ENCODE measurements at regions not wholly inside any gene's neighbourhood (a gene's known extent, or its start where the extent isn't known, plus 50 kb on each side); places are given as distances from the start of the nearest gene placed in this dataset.

GRCh38 chr1:95451904-95452303 lies 217.9 kb downstream of the RWDD3 start (continued):
- TF ChIP-seq MAX (IDR thresholded peaks at IDR 0.05) (no peak), JUND (IDR thresholded peaks at IDR 0.05) (no peak), HNF4G (IDR thresholded peaks at IDR 0.05) (no peak), RXRA (IDR thresholded peaks at IDR 0.05) (no peak), RAD21 (IDR thresholded peaks at IDR 0.05) (no peak), FOXA1 (IDR thresholded peaks at IDR 0.05) (no peak), FOXA2 (IDR thresholded peaks at IDR 0.05) (no peak), TAF1 (conservative IDR thresholded peaks at IDR 0.05) (no peak), YY1 (IDR thresholded peaks at IDR 0.05) (no peak), GABPA (IDR thresholded peaks at IDR 0.05 in 1 of 2, conservative IDR thresholded peaks at IDR 0.05 in 1 of 2) (no peak), ATF3 (IDR thresholded peaks at IDR 0.05) (no peak)

GRCh38 chr1:95453053-95453452 lies 219.0 kb downstream of the RWDD3 start:
- H3K9me3 ChIP-seq (ENCODE audit: control insufficient read depth in 4 of 4, low read length in 3 of 4), result no peaks in the 10 kb centered on the region
- WGBS, result 91% methylated on average over 2 of the region's 2 CpGs
- no peak for DNase-seq (ENCODE audit: low spot score)
- no peak overlapping the region for H3K9ac ChIP-seq (ENCODE audit: low read depth in 1 of 2, low read length in 2 of 2)
- no peak overlapping the region for H3K27ac ChIP-seq (ENCODE audit: low read depth in 1 of 2, low read length in 2 of 2)
- H3K36me3 ChIP-seq (ENCODE audit: control insufficient read depth in 4 of 4, insufficient read depth in 3 of 4, low read depth in 1 of 4, low read length in 3 of 4), result no peaks in the 10 kb centered on the region
- no peaks in the 10 kb centered on the region for H3K27me3 ChIP-seq (ENCODE audit: control insufficient read depth in 4 of 4, insufficient read depth in 4 of 4, low read length in 3 of 4)
- H3K4me3 ChIP-seq (ENCODE audit: low read depth in 1 of 3, low read length in 3 of 3), result no peak overlapping the region
- TF ChIP-seq RXRA (IDR thresholded peaks at IDR 0.05), result no peak
- no peak for TF ChIP-seq FOXA2 (IDR thresholded peaks at IDR 0.05)
- TF ChIP-seq HNF4G (IDR thresholded peaks at IDR 0.05), result no peak
- TF ChIP-seq SP1 (IDR thresholded peaks at IDR 0.05), result no peak
- no peak for TF ChIP-seq CTCF (IDR thresholded peaks at IDR 0.05; ENCODE audit: low read depth, low read length, missing input control)
- TF ChIP-seq TAF1 (conservative IDR thresholded peaks at IDR 0.05), result no peak
- no peak for TF ChIP-seq REST (IDR thresholded peaks at IDR 0.05)
- no peak for TF ChIP-seq EGR1 (IDR thresholded peaks at IDR 0.05; ENCODE audit: low read depth in 2 of 2)
- TF ChIP-seq ATF3 (IDR thresholded peaks at IDR 0.05), result no peak
- TF ChIP-seq GABPA (IDR thresholded peaks at IDR 0.05 in 1 of 2, conservative IDR thresholded peaks at IDR 0.05 in 1 of 2), result no peak
- no peak for TF ChIP-seq FOXA1 (IDR thresholded peaks at IDR 0.05)
- no peak for TF ChIP-seq ZBTB33 (IDR thresholded peaks at IDR 0.05)
- TF ChIP-seq NR2F2 (IDR thresholded peaks at IDR 0.05), result no peak
- no peak for TF ChIP-seq JUND (IDR thresholded peaks at IDR 0.05)
- TF ChIP-seq YY1 (IDR thresholded peaks at IDR 0.05), result no peak
- TF ChIP-seq HNF4A (conservative IDR thresholded peaks at IDR 0.05), result no peak
- no peaks in the 10 kb centered on the region for H3K4me1 ChIP-seq (ENCODE audit: control insufficient read depth in 4 of 4, insufficient read depth in 4 of 4, low read length in 3 of 4)

Measured in liver (tissue), 8 donors.